Keratinocyte (primary cell): ENCODE measurements at regions not wholly inside any gene's neighbourhood (a gene's known extent, or its start where the extent isn't known, plus 50 kb on each side); places are given as distances from the start of the nearest gene placed in this dataset.

ENCODE experiments used
- CTCF ChIP-seq, 3 experiments: IDR thresholded peaks in 1 of 3; conservative IDR thresholded peaks in 1 of 3; optimal IDR thresholded peaks in 1 of 3; 2 replicates in 2 of 3; 3 replicates in 1 of 3; pipeline versions ENCODE3 to v1.5.1; 2011; ENCODE audit warnings: low read length in 3 of 3, mild to moderate bottlenecking in 3 of 3, moderate library complexity in 2 of 3, control low read depth in 1 of 3, inconsistent platforms in 1 of 3; ENCODE audit not compliant: insufficient read depth in 2 of 3; ENCODE audit errors: extremely low read depth in 1 of 3
- EZH2 ChIP-seq: IDR thresholded peaks from one replicate; pipeline ENCODE4 v1.6.1; 2012; ENCODE audit warnings: inconsistent platforms, mild to moderate bottlenecking, low read length, moderate library complexity

DNA sequence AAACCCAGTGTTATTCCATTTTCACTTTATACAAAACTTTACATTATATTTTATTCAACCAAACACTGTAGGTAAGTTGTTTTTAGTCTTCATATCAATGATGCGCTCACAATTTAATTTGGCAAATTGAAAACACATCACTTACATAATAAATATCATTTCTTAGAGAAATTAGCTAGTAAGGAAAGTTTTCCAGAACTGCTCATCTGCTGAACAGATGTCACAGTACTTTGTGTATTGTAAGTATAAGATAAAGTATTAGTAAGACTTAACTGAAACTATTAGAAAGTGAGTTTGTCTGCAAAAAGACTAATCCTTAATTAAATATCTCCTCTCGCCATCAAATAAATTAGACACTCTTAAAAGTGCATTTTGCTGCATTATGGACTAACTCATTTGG, 108.7 kb upstream of the PACRGL start:
- TF ChIP-seq CTCF (optimal IDR thresholded peaks at IDR 0.05 in 1 of 3, IDR thresholded peaks at IDR 0.05 in 1 of 3, conservative IDR thresholded peaks at IDR 0.05 in 1 of 3; ENCODE audit: extremely low read depth in 1 of 3, insufficient read depth in 2 of 3, low read length in 3 of 3), result no peak
- TF ChIP-seq EZH2, result no peak
